ENCODE measurements at regions not wholly inside any gene's neighbourhood (a gene's known extent, or its start where the extent isn't known, plus 50 kb on each side); places are given as distances from the start of the nearest gene placed in this dataset.

DNA sequence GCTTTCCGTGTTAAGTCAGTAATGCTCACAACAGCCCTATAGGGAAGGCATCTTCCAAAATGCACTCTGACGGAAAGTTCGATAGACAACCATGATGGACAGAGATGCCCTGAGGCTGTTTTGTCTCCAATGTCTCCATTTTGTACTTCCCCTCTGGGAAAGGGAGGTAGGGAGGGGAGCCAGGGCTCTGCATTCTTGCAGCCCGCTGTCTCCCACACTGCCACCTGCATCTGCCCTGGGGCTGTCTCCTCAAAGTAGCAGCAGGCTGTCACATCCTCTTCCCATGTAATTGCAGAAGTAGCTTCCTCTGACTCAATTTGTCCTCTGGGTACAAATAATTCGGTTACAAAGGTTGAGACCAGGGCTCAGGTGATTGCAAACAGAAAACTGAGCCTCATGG is 131.4 kb downstream of the GPAM start:
- no peak overlapping the region for H3K27ac ChIP-seq (ENCODE audit: insufficient read depth, low read length, poor library complexity, severe bottlenecking)
- DNase-seq = no peak
- no peaks in the 10 kb centered on the region for H3K27me3 ChIP-seq (replicated peaks; ENCODE audit: control insufficient read depth, insufficient read depth, low read length, poor library complexity, severe bottlenecking)
- no peaks in the 10 kb centered on the region for H3K36me3 ChIP-seq (ENCODE audit: control insufficient read depth, insufficient read depth, low read length)
- H3K4me1 ChIP-seq (ENCODE audit: control insufficient read depth, insufficient read depth, low read length, poor library complexity, severe bottlenecking) = no peaks in the 10 kb centered on the region
- H3K9me3 ChIP-seq (ENCODE audit: control insufficient read depth, low read length) = no peaks in the 10 kb centered on the region
- no peak overlapping the region for H3K4me3 ChIP-seq (ENCODE audit: insufficient read depth, low read depth, low read length, poor library complexity, severe bottlenecking)

DNA sequence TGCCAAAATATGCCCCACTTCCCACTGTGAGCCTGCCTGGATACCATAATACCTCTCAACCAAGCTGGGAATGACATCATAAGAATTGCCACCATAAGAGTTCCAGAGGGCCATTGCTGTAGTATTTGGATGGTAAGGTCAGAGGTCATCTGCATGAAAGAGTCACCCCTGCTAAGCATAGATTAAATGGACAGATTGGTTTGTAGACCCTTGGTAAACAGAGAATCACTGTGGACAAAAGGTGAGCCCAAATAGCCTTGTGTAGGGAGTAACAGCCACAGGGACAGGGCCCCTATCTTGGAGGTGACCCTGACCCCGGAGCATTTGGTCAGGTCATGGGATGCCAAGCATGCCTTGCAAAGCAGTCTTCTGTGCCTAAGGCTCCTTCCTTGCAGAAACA is 129.7 kb downstream of the GPAM start:
- Histone ChIP-seq H3K4me1 (ENCODE audit: control insufficient read depth, insufficient read depth, low read length, poor library complexity, severe bottlenecking) (no peaks in the 10 kb centered on the region), H3K36me3 (ENCODE audit: control insufficient read depth, insufficient read depth, low read length) (no peaks in the 10 kb centered on the region), H3K27me3 (replicated peaks; ENCODE audit: control insufficient read depth, insufficient read depth, low read length, poor library complexity, severe bottlenecking) (no peaks in the 10 kb centered on the region), H3K9me3 (ENCODE audit: control insufficient read depth, low read length) (no peaks in the 10 kb centered on the region), H3K27ac (ENCODE audit: insufficient read depth, low read length, poor library complexity, severe bottlenecking) (no peak overlapping the region), H3K4me3 (ENCODE audit: insufficient read depth, low read depth, low read length, poor library complexity, severe bottlenecking) (no peak overlapping the region)
- DNase-seq = no peak

DNA sequence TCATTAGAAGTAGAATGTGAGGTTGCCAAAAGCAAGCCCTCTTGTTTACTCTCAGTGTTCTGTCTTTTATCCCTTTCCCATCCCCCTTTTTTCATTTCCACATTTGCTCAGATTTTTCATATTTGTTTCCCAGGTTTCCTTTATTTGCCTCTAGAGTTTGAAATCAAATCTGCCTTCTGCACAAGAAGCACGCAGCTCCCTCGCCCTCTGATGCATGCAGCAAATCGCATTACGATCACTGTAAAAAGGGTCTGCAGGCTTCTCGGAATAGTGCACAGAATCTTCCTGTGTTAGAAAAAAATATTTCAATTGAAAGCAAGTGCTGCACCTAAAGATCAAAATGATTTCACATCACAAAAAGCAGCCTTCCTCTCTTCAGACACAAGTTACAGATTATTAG is 129.0 kb downstream of the GPAM start:
- H3K27ac ChIP-seq (ENCODE audit: insufficient read depth, low read length, poor library complexity, severe bottlenecking) = no peak overlapping the region
- H3K36me3 ChIP-seq (ENCODE audit: control insufficient read depth, insufficient read depth, low read length) = no peaks in the 10 kb centered on the region
- no peaks in the 10 kb centered on the region for H3K27me3 ChIP-seq (replicated peaks; ENCODE audit: control insufficient read depth, insufficient read depth, low read length, poor library complexity, severe bottlenecking)
- DNase-seq = no peak
- H3K9me3 ChIP-seq (ENCODE audit: control insufficient read depth, low read length) = no peaks in the 10 kb centered on the region
- H3K4me1 ChIP-seq (ENCODE audit: control insufficient read depth, insufficient read depth, low read length, poor library complexity, severe bottlenecking) = no peaks in the 10 kb centered on the region
- H3K4me3 ChIP-seq (ENCODE audit: insufficient read depth, low read depth, low read length, poor library complexity, severe bottlenecking) = no peak overlapping the region

- H3K36me3 ChIP-seq (ENCODE audit: control insufficient read depth, insufficient read depth, low read length) = no peaks in the 10 kb centered on the region
- no peak overlapping the region for H3K27ac ChIP-seq (ENCODE audit: insufficient read depth, low read length, poor library complexity, severe bottlenecking)
- no peaks in the 10 kb centered on the region for H3K27me3 ChIP-seq (replicated peaks; ENCODE audit: control insufficient read depth, insufficient read depth, low read length, poor library complexity, severe bottlenecking)
- no peaks in the 10 kb centered on the region for H3K4me1 ChIP-seq (ENCODE audit: control insufficient read depth, insufficient read depth, low read length, poor library complexity, severe bottlenecking)
- DNase-seq = no peak
- H3K4me3 ChIP-seq (ENCODE audit: insufficient read depth, low read depth, low read length, poor library complexity, severe bottlenecking) = no peak overlapping the region
- no peaks in the 10 kb centered on the region for H3K9me3 ChIP-seq (ENCODE audit: control insufficient read depth, low read length)
These were observed 126.5 kb downstream of the GPAM start for GRCh38 chr10:112057072-112057471.

GRCh38 chr10:112059220-112059619 is 124.3 kb downstream of the GPAM start:
- no peaks in the 10 kb centered on the region for H3K27me3 ChIP-seq (replicated peaks; ENCODE audit: control insufficient read depth, insufficient read depth, low read length, poor library complexity, severe bottlenecking)
- H3K4me3 ChIP-seq (ENCODE audit: insufficient read depth, low read depth, low read length, poor library complexity, severe bottlenecking) = no peak overlapping the region
- H3K9me3 ChIP-seq (ENCODE audit: control insufficient read depth, low read length) = no peaks in the 10 kb centered on the region
- H3K4me1 ChIP-seq (ENCODE audit: control insufficient read depth, insufficient read depth, low read length, poor library complexity, severe bottlenecking) = no peaks in the 10 kb centered on the region
- H3K36me3 ChIP-seq (ENCODE audit: control insufficient read depth, insufficient read depth, low read length) = no peaks in the 10 kb centered on the region
- no peak for DNase-seq
- H3K27ac ChIP-seq (ENCODE audit: insufficient read depth, low read length, poor library complexity, severe bottlenecking) = no peak overlapping the region

DNA sequence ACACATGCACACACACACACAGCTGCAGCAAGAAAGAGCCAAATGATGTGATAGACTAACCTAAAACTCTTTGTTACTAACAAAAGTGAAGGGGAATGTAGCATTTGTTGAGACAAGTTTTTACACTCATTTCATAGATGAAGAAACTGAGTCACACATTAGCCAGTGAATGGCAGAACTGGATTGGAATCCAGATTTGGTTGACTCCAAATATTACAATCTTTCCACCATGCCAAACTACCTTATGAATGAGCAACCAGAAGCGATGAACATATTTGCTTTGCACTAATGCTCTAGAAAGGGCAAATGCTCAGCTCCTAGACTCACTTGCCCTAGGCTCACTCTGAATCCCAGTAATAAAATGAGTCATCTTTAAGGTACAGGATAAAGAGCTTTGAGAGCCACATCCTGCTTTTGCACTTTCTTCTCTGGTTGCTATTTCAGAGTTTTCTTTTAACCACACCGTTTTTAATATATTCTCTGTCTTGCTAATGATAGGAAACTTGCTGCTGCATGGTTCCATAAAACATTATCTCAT is 111.9 kb downstream of the GPAM start:
- Histone ChIP-seq H3K27ac (ENCODE audit: insufficient read depth, low read length, poor library complexity, severe bottlenecking) (no peak overlapping the region), H3K9me3 (ENCODE audit: control insufficient read depth, low read length) (no peaks in the 10 kb centered on the region), H3K4me1 (ENCODE audit: control insufficient read depth, insufficient read depth, low read length, poor library complexity, severe bottlenecking) (no peaks in the 10 kb centered on the region), H3K27me3 (replicated peaks; ENCODE audit: control insufficient read depth, insufficient read depth, low read length, poor library complexity, severe bottlenecking) (no peaks in the 10 kb centered on the region), H3K36me3 (ENCODE audit: control insufficient read depth, insufficient read depth, low read length) (no peaks in the 10 kb centered on the region), H3K4me3 (ENCODE audit: insufficient read depth, low read depth, low read length, poor library complexity, severe bottlenecking) (no peak overlapping the region)
- DNase-seq = no peak

- no peaks in the 10 kb centered on the region for H3K4me1 ChIP-seq (ENCODE audit: control insufficient read depth, insufficient read depth, low read length, poor library complexity, severe bottlenecking)
These were observed 105.6 kb downstream of the GPAM start for GRCh38 chr10:112078003-112078402.

GRCh38 chr10:112080231-112080630 is 103.3 kb downstream of the GPAM start:
- H3K9me3 ChIP-seq (ENCODE audit: control insufficient read depth, low read length) = no peaks in the 10 kb centered on the region

More at GRCh38 chr10:112078003-112078402, 105.6 kb downstream of the GPAM start:
- H3K27ac ChIP-seq (ENCODE audit: insufficient read depth, low read length, poor library complexity, severe bottlenecking) = no peak overlapping the region
- no peak overlapping the region for H3K4me3 ChIP-seq (ENCODE audit: insufficient read depth, low read depth, low read length, poor library complexity, severe bottlenecking)
- no peaks in the 10 kb centered on the region for H3K9me3 ChIP-seq (ENCODE audit: control insufficient read depth, low read length)
- no peaks in the 10 kb centered on the region for H3K27me3 ChIP-seq (replicated peaks; ENCODE audit: control insufficient read depth, insufficient read depth, low read length, poor library complexity, severe bottlenecking)
- no peak for DNase-seq
- no peaks in the 10 kb centered on the region for H3K36me3 ChIP-seq (ENCODE audit: control insufficient read depth, insufficient read depth, low read length)

DNA sequence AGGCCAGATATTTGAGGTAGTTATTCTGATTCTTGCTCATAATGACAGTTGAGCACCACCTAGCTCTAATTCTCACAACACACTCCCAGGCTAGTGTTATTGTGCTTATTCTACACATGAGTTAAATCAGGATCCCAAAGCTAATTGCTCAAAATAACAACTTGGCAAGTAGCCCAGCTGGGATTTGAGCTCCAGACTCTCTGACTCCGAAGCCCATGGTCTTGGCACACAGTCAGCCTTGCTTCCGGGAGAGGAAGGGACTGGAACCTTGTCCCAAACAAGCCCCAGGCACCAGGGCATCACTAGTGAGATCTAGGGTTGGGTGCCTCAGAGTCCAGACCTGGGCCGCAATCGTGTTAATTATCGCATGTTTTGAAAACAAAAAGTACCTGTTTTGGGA is 101.4 kb downstream of the GPAM start:
- H3K4me3 ChIP-seq (ENCODE audit: insufficient read depth, low read depth, low read length, poor library complexity, severe bottlenecking) = no peak overlapping the region
- DNase-seq = no peak
- peaks cover 2% of the 10 kb centered on the region for H3K27me3 ChIP-seq (replicated peaks; ENCODE audit: control insufficient read depth, insufficient read depth, low read length, poor library complexity, severe bottlenecking)
- H3K4me1 ChIP-seq (ENCODE audit: control insufficient read depth, insufficient read depth, low read length, poor library complexity, severe bottlenecking) = no peaks in the 10 kb centered on the region
- H3K27ac ChIP-seq (ENCODE audit: insufficient read depth, low read length, poor library complexity, severe bottlenecking) = no peak overlapping the region
- no peaks in the 10 kb centered on the region for H3K9me3 ChIP-seq (ENCODE audit: control insufficient read depth, low read length)
- H3K36me3 ChIP-seq (ENCODE audit: control insufficient read depth, insufficient read depth, low read length) = no peaks in the 10 kb centered on the region

More at GRCh38 chr10:112080231-112080630, 103.3 kb downstream of the GPAM start:
- Histone ChIP-seq H3K36me3 (ENCODE audit: control insufficient read depth, insufficient read depth, low read length) (no peaks in the 10 kb centered on the region), H3K27me3 (replicated peaks; ENCODE audit: control insufficient read depth, insufficient read depth, low read length, poor library complexity, severe bottlenecking) (no peaks in the 10 kb centered on the region), H3K4me1 (ENCODE audit: control insufficient read depth, insufficient read depth, low read length, poor library complexity, severe bottlenecking) (no peaks in the 10 kb centered on the region), H3K4me3 (ENCODE audit: insufficient read depth, low read depth, low read length, poor library complexity, severe bottlenecking) (no peak overlapping the region), H3K27ac (ENCODE audit: insufficient read depth, low read length, poor library complexity, severe bottlenecking) (no peak overlapping the region)
- DNase-seq = no peak

GRCh38 chr10:112083472-112083871 is 100.1 kb downstream of the GPAM start:
- H3K4me3 ChIP-seq (ENCODE audit: insufficient read depth, low read depth, low read length, poor library complexity, severe bottlenecking) = no peak overlapping the region
- H3K27me3 ChIP-seq (replicated peaks; ENCODE audit: control insufficient read depth, insufficient read depth, low read length, poor library complexity, severe bottlenecking) = peaks cover 2% of the 10 kb centered on the region
- H3K9me3 ChIP-seq (ENCODE audit: control insufficient read depth, low read length) = no peaks in the 10 kb centered on the region
- no peaks in the 10 kb centered on the region for H3K36me3 ChIP-seq (ENCODE audit: control insufficient read depth, insufficient read depth, low read length)
- H3K27ac ChIP-seq (ENCODE audit: insufficient read depth, low read length, poor library complexity, severe bottlenecking) = no peak overlapping the region
- no peak for DNase-seq
- no peaks in the 10 kb centered on the region for H3K4me1 ChIP-seq (ENCODE audit: control insufficient read depth, insufficient read depth, low read length, poor library complexity, severe bottlenecking)

All from effector memory CD4-positive, alpha-beta T cell (primary cell).